ENCODE measurements at regions not wholly inside any gene's neighbourhood (a gene's known extent, or its start where the extent isn't known, plus 50 kb on each side); places are given as distances from the start of the nearest gene placed in this dataset.

DNA sequence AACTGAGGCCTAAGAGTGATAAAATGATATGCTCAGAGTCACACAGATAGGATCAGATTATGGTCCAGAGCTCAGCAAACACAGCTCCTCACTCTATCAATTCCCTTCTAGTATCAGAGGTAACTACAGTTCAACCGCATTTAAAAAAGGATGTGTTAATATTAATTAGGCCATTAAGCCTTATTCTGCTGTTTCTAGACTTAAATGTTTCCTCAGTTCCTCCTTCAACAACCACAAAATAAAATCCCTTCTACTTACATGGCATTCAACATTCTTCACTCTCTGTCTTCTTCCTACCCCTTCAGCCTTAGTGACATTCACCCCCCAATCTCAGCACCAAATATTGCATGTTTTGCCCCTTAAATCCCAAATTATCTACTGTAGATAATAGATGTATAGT is 254.9 kb downstream of the PLPP3 start (continued):
- TF ChIP-seq EP300 (IDR thresholded peaks at IDR 0.05; ENCODE audit: borderline replicate concordance in 1 of 2, control insufficient read depth in 1 of 2, low read depth in 2 of 2, low read length in 2 of 2): 0 out of 4 replicates have a peak, but pooled peaks of 1 of the 2 experiments have one; percentile 36

GRCh38 chr1:56322211-56322610 is 257.2 kb downstream of the PLPP3 start:
- in situ Hi-C loops (cut with MboI) (no loop called here), intact Hi-C loops (cut with micrococcal nuclease; ENCODE audit: unreplicated experiment) (no loop called here)
- DNase-seq (ENCODE audit: low read depth, low spot score) (no peak), ATAC-seq (no peak), FAIRE-seq (no peak)
- Histone ChIP-seq H4K20me1 (ENCODE audit: control insufficient read depth, insufficient read depth) (no peaks in the 10 kb centered on the region), H3K4me3 (no peak overlapping the region), H3K36me3 (ENCODE audit: control insufficient read depth in 2 of 2, insufficient read depth in 2 of 2, low read length in 1 of 2) (no peaks in the 10 kb centered on the region), H3K27me3 (replicated peaks in 1 of 2; ENCODE audit: control insufficient read depth in 2 of 2, insufficient read depth in 2 of 2, low read length in 1 of 2) (no peaks in the 10 kb centered on the region), H3K9ac (ENCODE audit: control insufficient read depth, insufficient read depth, low read length) (no peak overlapping the region), H3K79me2 (ENCODE audit: control insufficient read depth, insufficient read depth, low read length) (no peaks in the 10 kb centered on the region), H3K4me2 (ENCODE audit: control insufficient read depth, insufficient read depth) (no peak overlapping the region), H3K27ac (ENCODE audit: control insufficient read depth, insufficient read depth) (no peak overlapping the region), H3K4me1 (ENCODE audit: control insufficient read depth, insufficient read depth, low read length) (no peaks in the 10 kb centered on the region), H3K9me3 (replicated peaks; ENCODE audit: control insufficient read depth, insufficient read depth, low read length) (no peaks in the 10 kb centered on the region), H2AFZ (ENCODE audit: control insufficient read depth, low read depth, low read length) (no peak overlapping the region)
- no peak for TF ChIP-seq EP300 (IDR thresholded peaks at IDR 0.05; ENCODE audit: borderline replicate concordance in 1 of 2, control insufficient read depth in 1 of 2, low read depth in 2 of 2, low read length in 2 of 2)
- TF ChIP-seq HCFC1 (IDR thresholded peaks at IDR 0.05; ENCODE audit: low read length): no peak
- TF ChIP-seq POLR2AphosphoS5 (IDR thresholded peaks at IDR 0.05; ENCODE audit: low read length): no peak
- TF ChIP-seq GABPA (IDR thresholded peaks at IDR 0.05; ENCODE audit: low read depth): no peak
- TF ChIP-seq ESRRA (IDR thresholded peaks at IDR 0.05; ENCODE audit: low read length): no peak
- TF ChIP-seq BCL11A (IDR thresholded peaks at IDR 0.05; ENCODE audit: low read depth, low read length): no peak
- TF ChIP-seq DPF2 (IDR thresholded peaks at IDR 0.05): no peak
- no peak for TF ChIP-seq EGR1 (IDR thresholded peaks at IDR 0.05; ENCODE audit: borderline replicate concordance in 1 of 2, low read depth in 2 of 2, low read length in 2 of 2)
- no peak for TF ChIP-seq KLF5 (IDR thresholded peaks at IDR 0.05; ENCODE audit: partially characterized antibody)
- TF ChIP-seq MYB (IDR thresholded peaks at IDR 0.05; ENCODE audit: borderline replicate concordance, low read depth, low read length): no peak
- TF ChIP-seq CHD2 (IDR thresholded peaks at IDR 0.05; ENCODE audit: borderline replicate concordance, low read depth, low read length): no peak
- RAD21 ChIA-PET (ENCODE audit: unreplicated experiment): interaction anchor here (0.9 kb wide), 1 partner anchor 9 kb away, joined by 3 read pairs; no protein-coding TSS in a partner anchor
- SMC1A ChIA-PET (ENCODE audit: uncharacterized antibody, unreplicated experiment): interaction anchor here (1.1 to 4.7 kb wide), 4 partner anchors 10 to 45 kb away, joined by 4 to 22 read pairs (median 8); no protein-coding TSS in a partner anchor
- no TSS peak for BruUV-seq (replicated peaks)
- CTCF ChIA-PET: interaction anchor here (0.9 kb wide), 1 partner anchor 15 kb away, joined by 3 read pairs; no protein-coding TSS in a partner anchor
- 58% methylated on average over 3 of the region's 3 CpGs for WGBS (ENCODE audit: insufficient coverage, insufficient replicate concordance, low lambda C conversion rate, missing lambda C conversion rate)
- POLR2A ChIA-PET: interaction anchor here (0.8 kb wide), 1 partner anchor 12 kb away, joined by 5 read pairs; no protein-coding TSS in a partner anchor
